HG03565 (cell line): ENCODE measurements at regions not wholly inside any gene's neighbourhood (a gene's known extent, or its start where the extent isn't known, plus 50 kb on each side); places are given as distances from the start of the nearest gene placed in this dataset.
"Not testable (repeated sequence)": the region's sequence is repeated elsewhere in the genome, so short reads cannot be mapped to it uniquely, and the experiment has no call there.

Experiments
- ATAC-seq: cut with Tn5 transposase; IDR thresholded peaks from one replicate; pipeline ENCODE4 v1.9.1; 2021; ENCODE audit warnings: mild to moderate bottlenecking, moderate library complexity; ENCODE audit not compliant: unreplicated experiment

DNA sequence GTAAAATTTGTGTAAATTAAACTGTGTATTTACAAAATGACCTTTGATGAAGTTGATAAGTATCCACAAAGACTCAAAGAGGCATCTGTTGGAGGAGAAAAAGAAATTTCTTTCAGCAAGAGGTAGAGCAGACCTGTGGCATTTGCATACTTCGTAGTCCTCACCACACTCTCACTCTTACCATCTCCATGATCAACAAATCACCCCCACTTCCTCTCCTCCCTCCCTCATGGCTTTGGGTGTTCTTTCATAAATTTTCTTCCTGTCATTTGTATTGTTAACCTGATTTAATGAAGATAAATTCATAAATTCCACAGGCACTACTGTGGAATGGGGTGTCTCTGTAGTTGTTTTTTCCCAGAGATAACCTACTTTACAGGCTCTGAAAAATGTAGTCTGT lies 366.5 kb downstream of the ZNF674 start:
- ATAC-seq = no peak

- no peak for ATAC-seq
Measured at GRCh38 chrX:46173159-46173558, 372.1 kb downstream of the ZNF674 start.

- not testable (repeated sequence) for ATAC-seq
Measured at GRCh38 chrX:46171457-46171856, 373.8 kb downstream of the ZNF674 start.

GRCh38 chrX:46169808-46170207 lies 375.4 kb downstream of the ZNF674 start:
- no peak for ATAC-seq

DNA sequence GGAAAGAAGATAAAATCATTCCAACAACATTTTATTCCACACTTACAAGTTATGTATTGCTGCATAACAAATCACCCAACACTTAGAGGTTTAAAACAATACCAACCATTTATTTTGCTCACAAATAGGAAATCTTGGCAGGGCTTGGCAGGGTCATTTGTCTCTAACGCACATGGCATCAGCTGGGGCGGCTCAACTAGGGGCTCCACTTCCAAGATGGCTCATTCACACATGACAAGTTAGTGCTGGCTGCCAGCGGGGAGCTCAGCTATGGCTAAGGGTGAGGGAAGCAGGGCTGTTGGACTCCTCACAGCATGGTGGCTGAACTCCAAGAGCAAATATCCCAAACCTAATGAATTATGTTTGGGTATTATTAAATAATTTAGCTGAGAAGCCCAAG lies 377.0 kb downstream of the ZNF674 start:
- ATAC-seq = no peak

DNA sequence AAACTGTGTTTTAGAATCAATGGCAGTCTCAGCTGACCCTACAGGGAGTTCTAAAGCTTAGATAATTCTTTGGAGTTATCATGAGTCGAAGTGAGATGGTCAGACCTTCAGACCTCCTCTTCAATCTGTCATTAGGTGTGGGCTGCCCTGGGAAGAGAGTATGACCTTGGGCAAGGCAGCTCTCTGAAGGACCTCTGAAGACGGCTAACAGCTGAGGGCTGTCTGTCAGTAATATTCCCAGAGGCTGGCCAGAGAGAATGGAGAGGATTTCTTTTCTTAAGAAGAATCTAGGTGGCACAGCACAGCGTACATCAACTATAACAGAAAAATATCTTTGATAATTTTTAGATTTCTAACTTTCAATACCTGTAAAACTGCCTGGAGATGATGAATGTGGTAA lies 379.4 kb downstream of the ZNF674 start:
- no peak for ATAC-seq

- ATAC-seq = no peak
Measured at GRCh38 chrX:46165411-46165810, 379.8 kb downstream of the ZNF674 start.

DNA sequence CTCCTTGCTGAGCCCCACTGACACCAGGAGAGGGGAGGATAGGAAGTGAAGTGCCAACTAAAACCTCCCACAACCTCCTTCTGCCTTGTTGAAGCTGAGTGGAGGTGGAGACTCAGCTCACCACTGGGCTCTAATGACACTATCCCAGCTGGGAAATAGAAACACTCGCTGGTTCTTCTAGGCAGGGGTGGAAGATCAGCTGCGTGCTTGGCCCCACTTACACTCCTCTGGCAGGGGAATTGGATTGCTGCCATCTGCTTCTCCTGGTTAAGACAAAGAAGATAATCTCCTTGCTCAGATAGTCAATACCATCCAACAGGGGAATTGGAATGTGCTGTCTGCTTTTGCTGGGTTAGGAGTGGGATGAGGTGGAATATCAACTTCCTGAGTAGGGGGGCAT lies 392.5 kb downstream of the ZNF674 start:
- no peak for ATAC-seq

DNA sequence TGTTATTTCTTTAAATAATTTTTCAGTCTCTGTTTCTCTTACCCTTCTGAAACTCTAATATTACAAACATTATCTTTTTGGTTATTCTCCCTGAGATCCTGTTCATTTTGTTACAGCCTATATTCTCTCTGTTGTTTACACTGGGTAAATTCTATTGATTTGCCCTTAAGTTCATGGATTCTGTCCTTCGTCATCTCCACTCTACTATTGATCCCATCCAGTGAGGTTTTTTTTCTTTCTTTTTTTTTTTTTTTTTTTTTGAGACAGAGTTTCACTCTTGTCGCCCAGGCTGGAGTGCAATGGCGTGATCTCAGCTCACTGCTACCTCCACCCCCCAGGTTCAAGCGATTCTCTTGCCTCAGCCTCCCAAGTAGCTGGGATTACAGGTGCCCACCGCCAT lies 393.9 kb downstream of the ZNF674 start:
- not testable (repeated sequence) for ATAC-seq

DNA sequence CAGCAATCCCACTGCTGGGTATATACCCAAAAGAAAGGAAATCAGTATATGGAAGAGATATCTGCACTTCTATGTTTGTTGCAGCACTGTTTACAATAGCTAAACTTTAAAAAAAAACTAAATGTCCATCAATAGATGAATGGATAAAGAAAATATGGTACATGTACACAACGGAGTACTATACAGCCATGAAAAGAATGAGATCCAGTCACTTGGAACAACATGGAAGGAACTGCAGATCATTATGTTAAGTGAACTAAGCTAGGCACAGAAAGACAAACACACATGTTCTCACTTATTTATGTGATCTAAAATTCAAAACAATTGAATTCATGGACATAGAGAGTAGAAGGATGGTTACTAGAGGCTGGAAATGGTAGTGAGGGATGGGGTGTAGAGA lies 400.7 kb downstream of the ZNF674 start:
- no peak for ATAC-seq

DNA sequence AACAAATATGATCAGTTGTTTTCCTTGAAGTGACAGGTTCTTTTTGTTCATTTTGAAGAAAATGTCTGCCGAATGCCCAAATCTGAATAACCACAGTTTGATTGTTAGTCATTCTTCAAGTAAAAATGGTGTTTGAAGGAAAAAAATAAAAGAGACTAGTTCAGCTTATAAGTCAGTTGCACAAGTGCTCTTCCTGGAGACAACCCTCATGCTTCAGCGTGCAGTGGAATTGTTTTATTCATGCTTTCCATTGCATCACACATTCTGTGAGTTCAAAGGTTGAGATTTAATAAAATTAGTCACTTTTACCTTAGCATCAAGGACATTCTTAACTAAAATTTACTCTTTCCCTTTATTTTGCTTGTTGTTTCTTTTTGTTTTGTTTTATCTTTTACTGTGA lies 404.9 kb downstream of the ZNF674 start:
- ATAC-seq = no peak

- no peak for ATAC-seq
Measured at GRCh38 chrX:46130247-46130646, 415.0 kb downstream of the ZNF674 start.

- ATAC-seq = no peak
Measured at GRCh38 chrX:46125111-46125510, 420.1 kb downstream of the ZNF674 start.

- ATAC-seq = no peak
Measured at GRCh38 chrX:46117234-46117633, 428.0 kb downstream of the ZNF674 start.

DNA sequence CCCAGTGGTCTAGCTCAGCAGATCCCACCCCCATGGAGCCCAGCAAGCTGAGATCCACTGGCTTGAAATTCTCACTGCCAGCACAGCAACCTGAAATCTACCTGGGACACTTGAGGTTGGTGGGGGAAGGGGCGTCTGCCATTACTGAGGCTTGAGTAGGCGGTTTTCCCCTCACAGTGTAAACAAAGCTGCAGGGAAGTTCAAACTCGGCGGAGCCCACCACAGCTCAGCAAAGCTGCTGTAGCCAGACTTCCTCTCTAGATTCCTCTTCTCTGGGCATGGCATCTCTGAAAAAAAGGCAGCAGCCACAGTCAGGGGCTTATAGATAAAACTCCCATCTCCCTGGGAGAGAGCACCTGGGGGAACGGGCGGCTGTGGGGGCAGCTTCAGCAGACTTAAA lies 457.9 kb downstream of the ZNF674 start:
- not testable (repeated sequence) for ATAC-seq

DNA sequence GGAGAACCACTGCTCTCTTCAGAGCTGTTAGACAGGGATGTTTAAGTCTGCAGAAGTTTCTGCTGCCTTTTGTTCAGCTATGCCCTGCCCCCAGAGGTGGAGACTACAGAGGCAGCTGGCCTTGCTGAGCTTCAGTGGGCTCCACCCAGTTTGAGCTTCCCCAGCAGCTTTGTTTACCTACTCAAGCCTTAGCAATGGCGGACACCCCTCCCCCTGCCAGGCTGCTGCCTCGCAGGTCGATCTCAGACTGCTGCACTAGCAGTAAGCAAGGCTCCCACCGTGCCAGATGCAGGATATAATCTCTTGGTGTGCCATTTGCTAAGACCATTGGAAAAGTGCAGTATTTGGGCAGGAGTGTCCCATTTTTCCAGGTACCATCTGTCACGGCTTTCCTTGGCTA lies 465.1 kb downstream of the ZNF674 start:
- ATAC-seq = not testable (repeated sequence)

DNA sequence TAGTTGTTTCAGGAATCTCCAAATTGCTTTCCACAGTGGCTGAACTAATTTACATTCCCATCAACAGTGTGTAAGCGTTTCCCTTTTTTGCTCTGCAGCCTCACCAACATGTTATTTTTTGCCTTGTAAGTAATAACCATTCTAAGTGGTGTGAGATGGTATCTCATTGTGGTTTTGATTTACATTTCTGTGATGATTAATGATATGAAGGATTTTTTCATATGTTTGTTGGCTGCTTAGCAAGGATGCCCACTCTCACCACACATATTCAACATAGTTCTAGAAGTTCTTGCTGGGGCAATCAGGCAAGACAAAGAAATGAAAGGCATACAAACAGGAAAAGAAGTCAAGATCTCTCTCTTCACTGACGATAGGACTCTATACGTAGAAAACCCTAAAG lies 472.4 kb downstream of the ZNF674 start:
- no peak for ATAC-seq

- ATAC-seq = no peak
Measured at GRCh38 chrX:46072372-46072771, 472.8 kb downstream of the ZNF674 start.

DNA sequence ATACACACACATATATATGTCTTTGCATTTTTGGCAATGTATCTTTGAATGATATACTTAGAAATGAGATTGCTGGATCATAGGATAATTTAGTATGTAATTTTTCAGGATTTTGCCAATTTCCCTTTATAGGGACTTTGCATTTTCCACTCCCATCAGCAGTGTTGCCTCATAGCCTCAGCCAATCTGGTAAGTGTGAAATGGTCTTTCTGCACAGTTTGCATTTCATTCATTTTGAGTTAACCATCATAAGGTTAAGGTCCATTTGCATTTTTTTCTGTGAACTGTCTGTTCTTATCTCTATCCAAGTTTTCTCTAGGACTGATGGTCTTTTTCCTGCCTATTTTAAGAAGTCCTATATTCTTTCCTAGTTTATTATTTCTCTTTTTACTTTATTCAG lies 474.8 kb downstream of the ZNF674 start:
- no peak for ATAC-seq

GRCh38 chrX:46059316-46059715 lies 485.9 kb downstream of the ZNF674 start:
- ATAC-seq = no peak

DNA sequence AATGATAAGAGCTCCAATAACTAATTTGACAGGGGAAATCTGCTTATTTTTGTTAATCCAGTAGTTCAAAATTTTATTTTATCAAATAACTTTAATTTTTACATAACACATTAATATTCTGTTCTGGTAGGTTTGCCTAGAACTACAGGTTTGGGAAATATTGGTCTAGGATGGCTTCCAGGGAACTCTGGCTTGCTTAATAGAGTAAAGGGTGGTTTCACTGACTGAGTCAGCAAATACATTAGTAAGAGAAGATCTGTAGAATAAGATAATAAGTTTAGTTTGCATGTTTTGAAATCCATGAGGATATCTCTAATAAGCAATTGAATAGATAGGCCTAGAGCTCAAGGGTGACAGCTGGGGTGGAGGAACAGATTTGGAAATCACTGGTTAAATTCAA lies 500.7 kb downstream of the ZNF674 start:
- no peak for ATAC-seq

DNA sequence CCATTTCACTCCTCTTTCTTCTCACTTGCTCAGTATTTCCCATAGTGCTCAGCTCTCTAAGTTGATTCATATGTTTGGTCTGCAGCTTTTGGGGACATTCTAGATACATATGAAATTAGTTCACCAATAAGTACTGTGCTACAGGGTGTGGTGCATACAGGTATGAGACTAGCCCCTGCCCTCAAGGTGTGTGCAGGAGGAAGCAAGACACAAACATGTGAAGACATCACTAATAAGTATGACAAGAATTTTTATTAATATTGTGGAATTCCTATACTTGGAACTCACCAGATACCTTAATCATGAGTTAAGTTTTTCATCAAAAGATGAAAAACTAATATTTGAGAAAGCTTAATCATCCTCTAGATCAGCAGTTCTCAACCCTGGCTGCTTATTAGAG lies 505.2 kb downstream of the ZNF674 start:
- ATAC-seq = no peak

- no peak for ATAC-seq
Measured at GRCh38 chrX:46039526-46039925, 505.7 kb downstream of the ZNF674 start.

DNA sequence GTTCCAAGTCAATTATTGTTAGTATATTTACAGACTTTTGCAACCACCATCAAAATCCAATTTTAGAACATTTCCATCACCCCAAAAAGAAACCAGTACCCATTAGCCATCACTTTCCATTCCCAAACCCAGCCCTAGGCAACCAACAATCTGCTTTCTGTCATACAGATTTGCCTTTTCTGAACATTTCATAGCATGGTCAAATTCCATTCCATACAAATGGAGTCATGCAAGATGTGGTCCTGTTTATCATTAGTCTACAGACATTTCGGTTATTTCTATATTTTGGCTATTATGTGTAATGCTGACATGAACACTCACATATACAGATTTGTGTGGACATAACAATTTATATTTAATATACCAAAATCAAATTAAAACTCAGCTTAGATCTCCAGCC lies 508.7 kb downstream of the ZNF674 start:
- ATAC-seq = no peak
